ENCODE measurements at regions not wholly inside any gene's neighbourhood (a gene's known extent, or its start where the extent isn't known, plus 50 kb on each side); places are given as distances from the start of the nearest gene placed in this dataset.

GRCh38 chr16:6682142-6682811 lies 650.4 kb upstream of the RBFOX1 start:
- WGBS, 2 donors, result 43 to 44% methylated on average over 19 of the region's 19 CpGs
- no peak for TF ChIP-seq POLR2A (IDR thresholded peaks at IDR 0.05)
- peak; percentile 15 to 67 (median 37) for TF ChIP-seq CTCF (IDR thresholded peaks at IDR 0.05)
- no peak for ATAC-seq
- Histone ChIP-seq H3K36me3 (replicated peaks in 1 of 2; ENCODE audit: insufficient read depth in 1 of 2, low read depth in 2 of 2) (no peaks in the 10 kb centered on the region), H3K4me1 (no peaks in the 10 kb centered on the region), H3K27me3 (no peaks in the 10 kb centered on the region), H3K27ac (no peak overlapping the region), H3K9me3 (no peaks in the 10 kb centered on the region), H3K4me3 (no peak overlapping the region)
- peak; percentile 22 to 49 (median 34) for DNase-seq
- intact Hi-C loops (cut with DNase I), result no loop called here

- Histone ChIP-seq H3K27ac (no peak overlapping the region), H3K4me3 (no peak overlapping the region), H3K9me3 (no peaks in the 10 kb centered on the region), H3K27me3 (no peaks in the 10 kb centered on the region), H3K4me1 (no peaks in the 10 kb centered on the region), H3K36me3 (replicated peaks in 1 of 2; ENCODE audit: insufficient read depth in 1 of 2, low read depth in 2 of 2) (no peaks in the 10 kb centered on the region)
- whole genome bisulfite sequencing, 2 donors, result 44 to 55% methylated on average over 3 of the region's 3 CpGs
- TF ChIP-seq POLR2A (IDR thresholded peaks at IDR 0.05) (no peak), CTCF (IDR thresholded peaks at IDR 0.05) (no peak)
- DNase-seq (no peak), ATAC-seq (no peak)
- intact Hi-C loops (cut with DNase I), result no loop called here
Measured at GRCh38 chr16:6678586-6678985, 654.1 kb upstream of the RBFOX1 start.

GRCh38 chr16:6674071-6674470 lies 658.6 kb upstream of the RBFOX1 start:
- DNase-seq (no peak), ATAC-seq (no peak)
- intact Hi-C loops (cut with DNase I), result no loop called here
- TF ChIP-seq POLR2A (IDR thresholded peaks at IDR 0.05) (no peak), CTCF (IDR thresholded peaks at IDR 0.05) (no peak)
- no peaks in the 10 kb centered on the region for H3K4me1 ChIP-seq
- H3K27ac ChIP-seq, result no peak overlapping the region
- H3K4me3 ChIP-seq, result no peak overlapping the region
- no peaks in the 10 kb centered on the region for H3K27me3 ChIP-seq
- 64 to 68% methylated on average over 4 of the region's 4 CpGs for WGBS, 2 donors
- no peaks in the 10 kb centered on the region for H3K9me3 ChIP-seq
- H3K36me3 ChIP-seq (replicated peaks in 1 of 2; ENCODE audit: insufficient read depth in 1 of 2, low read depth in 2 of 2), result no peaks in the 10 kb centered on the region

GRCh38 chr16:6672507-6672906 lies 660.1 kb upstream of the RBFOX1 start:
- intact Hi-C loops (cut with DNase I), result no loop called here
- Histone ChIP-seq H3K9me3 (no peaks in the 10 kb centered on the region), H3K27me3 (no peaks in the 10 kb centered on the region), H3K4me3 (no peak overlapping the region), H3K27ac (no peak overlapping the region), H3K36me3 (replicated peaks in 1 of 2; ENCODE audit: insufficient read depth in 1 of 2, low read depth in 2 of 2) (no peaks in the 10 kb centered on the region), H3K4me1 (no peaks in the 10 kb centered on the region)
- TF ChIP-seq POLR2A (IDR thresholded peaks at IDR 0.05) (no peak), CTCF (IDR thresholded peaks at IDR 0.05) (no peak)
- ATAC-seq, result no peak
- DNase-seq, result no peak
- 71 to 93% methylated on average over 2 of the region's 2 CpGs for WGBS, 2 donors

GRCh38 chr16:6667393-6667792 lies 665.3 kb upstream of the RBFOX1 start:
- Histone ChIP-seq H3K4me3 (no peak overlapping the region), H3K36me3 (replicated peaks in 1 of 2; ENCODE audit: insufficient read depth in 1 of 2, low read depth in 2 of 2) (no peaks in the 10 kb centered on the region), H3K27me3 (no peaks in the 10 kb centered on the region), H3K9me3 (no peaks in the 10 kb centered on the region), H3K27ac (no peak overlapping the region), H3K4me1 (no peaks in the 10 kb centered on the region)
- WGBS, 2 donors, result 61 to 66% methylated on average over 4 of the region's 4 CpGs
- TF ChIP-seq CTCF (IDR thresholded peaks at IDR 0.05) (no peak), POLR2A (IDR thresholded peaks at IDR 0.05) (no peak)
- no peak for DNase-seq
- ATAC-seq, result no peak
- intact Hi-C loops (cut with DNase I), result no loop called here
